GM12878 (cell line): ENCODE measurements at regions not wholly inside any gene's neighbourhood (a gene's known extent, or its start where the extent isn't known, plus 50 kb on each side); places are given as distances from the start of the nearest gene placed in this dataset.
"Not testable (repeated sequence)": the region's sequence is repeated elsewhere in the genome, so short reads cannot be mapped to it uniquely, and the experiment has no call there.

Source experiments
- HDGF ChIP-seq: fragments of 450-650 bp; IDR thresholded peaks from 2 replicates; pipeline ENCODE4 v1.6.1; 2016; ENCODE audit warnings: antibody characterized with exemption
- POLR2A ChIP-seq: IDR thresholded peaks from 2 replicates; pipeline ENCODE4 v1.6.1; 2011; ENCODE audit warnings: low read depth, mild to moderate bottlenecking, low read length
- RELA ChIP-seq: fragments of 450-650 bp; IDR thresholded peaks from 2 replicates; pipeline ENCODE4 v1.8.0; 2014; ENCODE audit warnings: borderline replicate concordance; ENCODE audit not compliant: partially characterized antibody
- TF ChIP-seq, protein P1 (sequence below): fragments of 450-650 bp; formaldehyde crosslinking; IDR thresholded peaks from 2 replicates; pipeline ENCODE4 v1.5.0; 2022; ENCODE audit warnings: mild to moderate bottlenecking, missing genetic modification characterization

DNA sequence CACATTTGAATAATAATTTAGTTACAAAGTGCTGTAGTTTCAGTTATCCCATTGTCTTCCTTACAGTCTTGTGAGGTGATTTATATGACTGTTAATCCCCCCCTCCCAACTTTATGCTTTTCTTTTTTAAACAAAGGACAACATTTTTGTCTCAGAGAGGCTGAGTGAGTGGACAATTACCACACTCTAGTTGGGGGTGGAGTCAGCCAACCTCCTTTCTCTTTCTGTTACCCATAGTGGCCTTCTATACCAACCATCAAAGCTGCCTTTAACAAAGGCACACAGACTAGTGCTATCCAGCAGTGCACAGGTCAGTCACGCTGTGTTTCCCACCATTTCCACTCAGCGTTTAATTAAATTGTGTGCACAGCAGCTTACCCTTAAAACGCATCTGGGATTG, 114.3 kb upstream of the SPATA31A3 start:
- TF ChIP-seq RELA, POLR2A, HDGF: not testable (repeated sequence)
- TF ChIP-seq, protein P1, sequence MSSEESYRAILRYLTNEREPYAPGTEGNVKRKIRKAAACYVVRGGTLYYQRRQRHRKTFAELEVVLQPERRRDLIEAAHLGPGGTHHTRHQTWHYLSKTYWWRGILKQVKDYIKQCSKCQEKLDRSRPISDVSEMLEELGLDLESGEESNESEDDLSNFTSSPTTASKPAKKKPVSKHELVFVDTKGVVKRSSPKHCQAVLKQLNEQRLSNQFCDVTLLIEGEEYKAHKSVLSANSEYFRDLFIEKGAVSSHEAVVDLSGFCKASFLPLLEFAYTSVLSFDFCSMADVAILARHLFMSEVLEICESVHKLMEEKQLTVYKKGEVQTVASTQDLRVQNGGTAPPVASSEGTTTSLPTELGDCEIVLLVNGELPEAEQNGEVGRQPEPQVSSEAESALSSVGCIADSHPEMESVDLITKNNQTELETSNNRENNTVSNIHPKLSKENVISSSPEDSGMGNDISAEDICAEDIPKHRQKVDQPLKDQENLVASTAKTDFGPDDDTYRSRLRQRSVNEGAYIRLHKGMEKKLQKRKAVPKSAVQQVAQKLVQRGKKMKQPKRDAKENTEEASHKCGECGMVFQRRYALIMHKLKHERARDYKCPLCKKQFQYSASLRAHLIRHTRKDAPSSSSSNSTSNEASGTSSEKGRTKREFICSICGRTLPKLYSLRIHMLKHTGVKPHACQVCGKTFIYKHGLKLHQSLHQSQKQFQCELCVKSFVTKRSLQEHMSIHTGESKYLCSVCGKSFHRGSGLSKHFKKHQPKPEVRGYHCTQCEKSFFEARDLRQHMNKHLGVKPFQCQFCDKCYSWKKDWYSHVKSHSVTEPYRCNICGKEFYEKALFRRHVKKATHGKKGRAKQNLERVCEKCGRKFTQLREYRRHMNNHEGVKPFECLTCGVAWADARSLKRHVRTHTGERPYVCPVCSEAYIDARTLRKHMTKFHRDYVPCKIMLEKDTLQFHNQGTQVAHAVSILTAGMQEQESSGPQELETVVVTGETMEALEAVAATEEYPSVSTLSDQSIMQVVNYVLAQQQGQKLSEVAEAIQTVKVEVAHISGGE: not testable (repeated sequence)
